ENCODE measurements at regions not wholly inside any gene's neighbourhood (a gene's known extent, or its start where the extent isn't known, plus 50 kb on each side); places are given as distances from the start of the nearest gene placed in this dataset.

- TF ChIP-seq CTCF (IDR thresholded peaks at IDR 0.05; ENCODE audit: low read depth, low read length, missing control alignments): no peak
- H3K4me3 ChIP-seq (ENCODE audit: low read depth, low read length): no peak overlapping the region
Observed at GRCh38 chr11:95585752-95586077, 203.9 kb downstream of the FAM76B start.

GRCh38 chr11:95585069-95585751 is 204.4 kb downstream of the FAM76B start:
- H3K4me3 ChIP-seq (ENCODE audit: low read depth, low read length): no peak overlapping the region
- TF ChIP-seq CTCF (IDR thresholded peaks at IDR 0.05; ENCODE audit: low read depth, low read length, missing control alignments): no peak
- in situ Hi-C loops (cut with HindIII; ENCODE audit: low sequenced_read_pairs): no loop called here
- no peak for DNase-seq (ENCODE audit: low read depth)

More at GRCh38 chr11:95585752-95586077, 203.9 kb downstream of the FAM76B start:
- in situ Hi-C loops (cut with HindIII; ENCODE audit: low sequenced_read_pairs): no loop called here
- no peak for DNase-seq (ENCODE audit: low read depth)

GRCh38 chr11:95584589-95584988 is 205.0 kb downstream of the FAM76B start:
- no peak for DNase-seq (ENCODE audit: low read depth)
- no peak overlapping the region for H3K4me3 ChIP-seq (ENCODE audit: low read depth, low read length)
- no peak for TF ChIP-seq CTCF (IDR thresholded peaks at IDR 0.05; ENCODE audit: low read depth, low read length, missing control alignments)
- in situ Hi-C loops (cut with HindIII; ENCODE audit: low sequenced_read_pairs): no loop called here

- in situ Hi-C loops (cut with HindIII; ENCODE audit: low sequenced_read_pairs): no loop called here
- no peak overlapping the region for H3K4me3 ChIP-seq (ENCODE audit: low read depth, low read length)
- no peak for TF ChIP-seq CTCF (IDR thresholded peaks at IDR 0.05; ENCODE audit: low read depth, low read length, missing control alignments)
- DNase-seq (ENCODE audit: low read depth): no peak
Observed at GRCh38 chr11:95584180-95584579, 205.4 kb downstream of the FAM76B start.

- H3K4me3 ChIP-seq (ENCODE audit: low read depth, low read length): no peak overlapping the region
- TF ChIP-seq CTCF (IDR thresholded peaks at IDR 0.05; ENCODE audit: low read depth, low read length, missing control alignments): no peak
- DNase-seq (ENCODE audit: low read depth): no peak
- in situ Hi-C loops (cut with HindIII; ENCODE audit: low sequenced_read_pairs): no loop called here
Observed at GRCh38 chr11:95577716-95578460, 211.7 kb downstream of the FAM76B start.

GRCh38 chr11:95576146-95576845 is 213.3 kb downstream of the FAM76B start:
- TF ChIP-seq CTCF (IDR thresholded peaks at IDR 0.05; ENCODE audit: low read depth, low read length, missing control alignments): no peak
- DNase-seq (ENCODE audit: low read depth): no peak
- no peak overlapping the region for H3K4me3 ChIP-seq (ENCODE audit: low read depth, low read length)
- in situ Hi-C loops (cut with HindIII; ENCODE audit: low sequenced_read_pairs): no loop called here
